Spinal cord (tissue), 9 donors: ENCODE measurements at regions not wholly inside any gene's neighbourhood (a gene's known extent, or its start where the extent isn't known, plus 50 kb on each side); places are given as distances from the start of the nearest gene placed in this dataset.
A peak's percentile ranks its signal among the peaks of the same experiment; 100 is the strongest.

Source experiments
- DNase-seq, 6 donors: peaks; one replicate each; pipeline versions ENCODE4 v3.0.0 to v3.0.0-alpha.2; 2013 to 2015; ENCODE audit warnings: low spot score in 6 of 6, low read depth in 4 of 6
- H3K27ac ChIP-seq: one replicate; pipeline ENCODE4 v1.5.1; 2013; ENCODE audit warnings: low read depth, low read length, control low read depth
- H3K27me3 ChIP-seq: one replicate; pipeline ENCODE4 v1.6.1; 2013; ENCODE audit warnings: low read length; ENCODE audit not compliant: control insufficient read depth, insufficient read depth
- H3K36me3 ChIP-seq: one replicate; pipeline ENCODE4 v1.6.1; 2013; ENCODE audit warnings: low read length; ENCODE audit not compliant: control insufficient read depth, insufficient read depth
- H3K4me1 ChIP-seq: one replicate; pipeline ENCODE4 v1.6.1; 2013; ENCODE audit warnings: low read length; ENCODE audit not compliant: control insufficient read depth, insufficient read depth
- H3K4me3 ChIP-seq: one replicate; pipeline ENCODE4 v1.5.1; 2013; ENCODE audit warnings: low read depth, low read length, control low read depth
- H3K9me3 ChIP-seq: one replicate; pipeline ENCODE4 v1.6.1; 2013; ENCODE audit warnings: low read length; ENCODE audit not compliant: control insufficient read depth, insufficient read depth
- WGBS: methylation state at CpG from one replicate; pipeline ENCODE4 v1.1.5; 2013; ENCODE audit warnings: missing lambda C conversion rate; ENCODE audit not compliant: insufficient coverage; 5-methylcytosine and 5-hydroxymethylcytosine counted together
- donor health status: healthy.

- DNase-seq: no peak
- no peaks in the 10 kb centered on the region for H3K27me3 ChIP-seq
- no peaks in the 10 kb centered on the region for H3K36me3 ChIP-seq
- H3K4me1 ChIP-seq: no peaks in the 10 kb centered on the region
- no peak overlapping the region for H3K27ac ChIP-seq
- H3K9me3 ChIP-seq: no peaks in the 10 kb centered on the region
- H3K4me3 ChIP-seq: no peak overlapping the region
- 94% methylated on average over 5 of the region's 5 CpGs for WGBS
Measured at GRCh38 chr19:30162718-30163117, 209.5 kb upstream of the ZNF536 start.

GRCh38 chr19:30163663-30164062, 208.5 kb upstream of the ZNF536 start:
- peak in 1 of 6 donors; percentile 32 for DNase-seq
- Histone ChIP-seq H3K27ac (no peak overlapping the region), H3K36me3 (no peaks in the 10 kb centered on the region), H3K4me3 (no peak overlapping the region), H3K4me1 (no peaks in the 10 kb centered on the region), H3K9me3 (no peaks in the 10 kb centered on the region), H3K27me3 (no peaks in the 10 kb centered on the region)
- WGBS: 63% methylated on average over 7 of the region's 7 CpGs

GRCh38 chr19:30165228-30165813, 206.9 kb upstream of the ZNF536 start:
- H3K4me1 ChIP-seq: no peaks in the 10 kb centered on the region
- no peak overlapping the region for H3K27ac ChIP-seq
- no peak overlapping the region for H3K4me3 ChIP-seq
- no peaks in the 10 kb centered on the region for H3K9me3 ChIP-seq
- WGBS: 91% methylated on average over 10 of the region's 10 CpGs
- no peaks in the 10 kb centered on the region for H3K36me3 ChIP-seq
- H3K27me3 ChIP-seq: no peaks in the 10 kb centered on the region
- no peak for DNase-seq

- H3K27ac ChIP-seq: no peak overlapping the region
- H3K36me3 ChIP-seq: no peaks in the 10 kb centered on the region
- no peak for DNase-seq
- WGBS: 94% methylated on average over 11 of the region's 14 CpGs
- no peaks in the 10 kb centered on the region for H3K4me1 ChIP-seq
- H3K9me3 ChIP-seq: no peaks in the 10 kb centered on the region
- H3K27me3 ChIP-seq: no peaks in the 10 kb centered on the region
- no peak overlapping the region for H3K4me3 ChIP-seq
Measured at GRCh38 chr19:30167206-30167868, 204.8 kb upstream of the ZNF536 start.

GRCh38 chr19:30167976-30168635, 204.1 kb upstream of the ZNF536 start:
- WGBS: 90% methylated on average over 13 of the region's 13 CpGs
- H3K27me3 ChIP-seq: no peaks in the 10 kb centered on the region
- H3K36me3 ChIP-seq: no peaks in the 10 kb centered on the region
- DNase-seq: no peak
- H3K9me3 ChIP-seq: no peaks in the 10 kb centered on the region
- H3K4me1 ChIP-seq: no peaks in the 10 kb centered on the region
- no peak overlapping the region for H3K27ac ChIP-seq
- no peak overlapping the region for H3K4me3 ChIP-seq

- H3K27me3 ChIP-seq: no peaks in the 10 kb centered on the region
- H3K4me3 ChIP-seq: no peak overlapping the region
- H3K36me3 ChIP-seq: no peaks in the 10 kb centered on the region
- no peak overlapping the region for H3K27ac ChIP-seq
- DNase-seq: no peak
- no peaks in the 10 kb centered on the region for H3K4me1 ChIP-seq
- WGBS: 91% methylated on average over 3 of the region's 5 CpGs
- H3K9me3 ChIP-seq: no peaks in the 10 kb centered on the region
Measured at GRCh38 chr19:30168760-30169159, 203.4 kb upstream of the ZNF536 start.

- Histone ChIP-seq H3K4me3 (no peak overlapping the region), H3K27ac (no peak overlapping the region), H3K4me1 (no peaks in the 10 kb centered on the region), H3K36me3 (no peaks in the 10 kb centered on the region), H3K9me3 (no peaks in the 10 kb centered on the region), H3K27me3 (no peaks in the 10 kb centered on the region)
- no peak for DNase-seq
- 80% methylated on average over 7 of the region's 9 CpGs for WGBS
Measured at GRCh38 chr19:30169196-30169900, 202.8 kb upstream of the ZNF536 start.

GRCh38 chr19:30170081-30170480, 202.1 kb upstream of the ZNF536 start:
- DNase-seq: no peak
- no peak overlapping the region for H3K27ac ChIP-seq
- 97% methylated on average over 7 of the region's 7 CpGs for WGBS

GRCh38 chr19:30170495-30171137, 201.6 kb upstream of the ZNF536 start:
- Histone ChIP-seq H3K4me1 (no peaks in the 10 kb centered on the region), H3K27ac (no peak overlapping the region), H3K9me3 (no peaks in the 10 kb centered on the region), H3K27me3 (no peaks in the 10 kb centered on the region), H3K4me3 (no peak overlapping the region), H3K36me3 (no peaks in the 10 kb centered on the region)
- no peak for DNase-seq
- 97% methylated on average over 8 of the region's 8 CpGs for WGBS

More at GRCh38 chr19:30170081-30170480, 202.1 kb upstream of the ZNF536 start:
- H3K36me3 ChIP-seq: no peaks in the 10 kb centered on the region
- no peak overlapping the region for H3K4me3 ChIP-seq
- no peaks in the 10 kb centered on the region for H3K27me3 ChIP-seq
- H3K9me3 ChIP-seq: no peaks in the 10 kb centered on the region
- no peaks in the 10 kb centered on the region for H3K4me1 ChIP-seq
